SH-SY5Y (cell line): ENCODE measurements at regions not wholly inside any gene's neighbourhood (a gene's known extent, or its start where the extent isn't known, plus 50 kb on each side); places are given as distances from the start of the nearest gene placed in this dataset.

Experiments
- GATA2 ChIP-seq: IDR thresholded peaks from 2 replicates; pipeline ENCODE4 v1.6.1; 2011; ENCODE audit warnings: mild to moderate bottlenecking, low read depth, low read length
- GATA3 ChIP-seq: IDR thresholded peaks from 2 replicates; pipeline ENCODE4 v1.6.1; 2011; ENCODE audit warnings: low read depth, mild to moderate bottlenecking, low read length, moderate library complexity

- TF ChIP-seq GATA3 (no peak), GATA2 (no peak)
Observed at GRCh38 chr11:91257667-91258066, 967.0 kb upstream of the FAT3 start.
